ENCODE measurements at regions not wholly inside any gene's neighbourhood (a gene's known extent, or its start where the extent isn't known, plus 50 kb on each side); places are given as distances from the start of the nearest gene placed in this dataset.

- no peak for TF ChIP-seq EP300 (IDR thresholded peaks at IDR 0.05; ENCODE audit: low read depth)
- TF ChIP-seq POLR2AphosphoS5 (IDR thresholded peaks at IDR 0.05): no peak
- TF ChIP-seq POLR2A (IDR thresholded peaks at IDR 0.05): no peak
- TF ChIP-seq, protein P1, sequence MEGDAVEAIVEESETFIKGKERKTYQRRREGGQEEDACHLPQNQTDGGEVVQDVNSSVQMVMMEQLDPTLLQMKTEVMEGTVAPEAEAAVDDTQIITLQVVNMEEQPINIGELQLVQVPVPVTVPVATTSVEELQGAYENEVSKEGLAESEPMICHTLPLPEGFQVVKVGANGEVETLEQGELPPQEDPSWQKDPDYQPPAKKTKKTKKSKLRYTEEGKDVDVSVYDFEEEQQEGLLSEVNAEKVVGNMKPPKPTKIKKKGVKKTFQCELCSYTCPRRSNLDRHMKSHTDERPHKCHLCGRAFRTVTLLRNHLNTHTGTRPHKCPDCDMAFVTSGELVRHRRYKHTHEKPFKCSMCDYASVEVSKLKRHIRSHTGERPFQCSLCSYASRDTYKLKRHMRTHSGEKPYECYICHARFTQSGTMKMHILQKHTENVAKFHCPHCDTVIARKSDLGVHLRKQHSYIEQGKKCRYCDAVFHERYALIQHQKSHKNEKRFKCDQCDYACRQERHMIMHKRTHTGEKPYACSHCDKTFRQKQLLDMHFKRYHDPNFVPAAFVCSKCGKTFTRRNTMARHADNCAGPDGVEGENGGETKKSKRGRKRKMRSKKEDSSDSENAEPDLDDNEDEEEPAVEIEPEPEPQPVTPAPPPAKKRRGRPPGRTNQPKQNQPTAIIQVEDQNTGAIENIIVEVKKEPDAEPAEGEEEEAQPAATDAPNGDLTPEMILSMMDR (IDR thresholded peaks at IDR 0.05): no peak
These were observed 195.8 kb downstream of the TUSC7 start for GRCh38 chr3:116905334-116905733.

Measured in transverse colon (tissue), 4 donors.